ENCODE measurements at regions not wholly inside any gene's neighbourhood (a gene's known extent, or its start where the extent isn't known, plus 50 kb on each side); places are given as distances from the start of the nearest gene placed in this dataset.

GRCh38 chr12:46945591-46945990, 119.8 kb upstream of the SLC38A4 start:
- Histone ChIP-seq H2AFZ (no peak overlapping the region), H3K9me2 (ENCODE audit: insufficient read depth) (no peaks in the 10 kb centered on the region), H3K79me2 (ENCODE audit: low read depth) (no peaks in the 10 kb centered on the region), H3K4me2 (no peak overlapping the region), H3K4me3 (no peak overlapping the region), H4K20me1 (ENCODE audit: insufficient read depth) (no peaks in the 10 kb centered on the region), H3K9me3 (ENCODE audit: insufficient read depth, low read depth) (no peaks in the 10 kb centered on the region), H3K4me1 (replicated peaks; ENCODE audit: insufficient read depth) (peaks cover 10% of the 10 kb centered on the region), H3F3A (ENCODE audit: insufficient read depth, low read depth) (peaks cover 17% of the 10 kb centered on the region), H3K36me3 (ENCODE audit: low read depth) (no peaks in the 10 kb centered on the region), H3K27me3 (ENCODE audit: insufficient read depth, low read depth) (no peaks in the 10 kb centered on the region), H3K27ac (no peak overlapping the region)
- intact Hi-C loops (cut with micrococcal nuclease; ENCODE audit: unreplicated experiment), result loop anchor here (5.0 kb wide), 1 partner anchor 37 kb away; no protein-coding TSS in a partner anchor
- CTCF ChIA-PET, result no interaction called here
- POLR2A ChIA-PET (ENCODE audit: unreplicated experiment), result no interaction called here
- DNase-seq, result no peak
- TF ChIP-seq CTCF (conservative IDR thresholded peaks at IDR 0.05), result no peak
- TF ChIP-seq EZH2 (IDR thresholded peaks at IDR 0.05; ENCODE audit: low read depth), result no peak
- no TSS peak for BruUV-seq (replicated peaks)

GRCh38 chr12:46946137-46946536, 120.3 kb upstream of the SLC38A4 start:
- ChIA-PET CTCF (no interaction called here), POLR2A (ENCODE audit: unreplicated experiment) (interaction anchor here (0.6 kb wide), 1 partner anchor 72 kb away, joined by 4 read pairs; no protein-coding TSS in a partner anchor)
- TF ChIP-seq CTCF (conservative IDR thresholded peaks at IDR 0.05) (no peak), EZH2 (IDR thresholded peaks at IDR 0.05; ENCODE audit: low read depth) (no peak)
- H3K4me2 ChIP-seq, result no peak overlapping the region
- BruUV-seq (replicated peaks), result no TSS peak
- H3K27ac ChIP-seq, result no peak overlapping the region
- H3K79me2 ChIP-seq (ENCODE audit: low read depth), result no peaks in the 10 kb centered on the region
- H3K9me3 ChIP-seq (ENCODE audit: insufficient read depth, low read depth), result no peaks in the 10 kb centered on the region
- H3K36me3 ChIP-seq (ENCODE audit: low read depth), result no peaks in the 10 kb centered on the region
- H3K4me1 ChIP-seq (replicated peaks; ENCODE audit: insufficient read depth), result peaks cover 14% of the 10 kb centered on the region
- no peaks in the 10 kb centered on the region for H3K27me3 ChIP-seq (ENCODE audit: insufficient read depth, low read depth)
- no peak for DNase-seq
- H2AFZ ChIP-seq, result no peak overlapping the region
- no peak overlapping the region for H3K4me3 ChIP-seq
- intact Hi-C loops (cut with micrococcal nuclease; ENCODE audit: unreplicated experiment), result loop anchor here (5.0 kb wide), 1 partner anchor 36 kb away; no protein-coding TSS in a partner anchor
- no peaks in the 10 kb centered on the region for H4K20me1 ChIP-seq (ENCODE audit: insufficient read depth)
- H3F3A ChIP-seq (ENCODE audit: insufficient read depth, low read depth), result peaks cover 17% of the 10 kb centered on the region
- no peaks in the 10 kb centered on the region for H3K9me2 ChIP-seq (ENCODE audit: insufficient read depth)

GRCh38 chr12:46948936-46949545, 123.2 kb upstream of the SLC38A4 start:
- no peak overlapping the region for H3K27ac ChIP-seq
- intact Hi-C loops (cut with micrococcal nuclease; ENCODE audit: unreplicated experiment), result loop anchor here (5.0 kb wide), 1 partner anchor 33 kb away; no protein-coding TSS in a partner anchor
- H3K79me2 ChIP-seq (ENCODE audit: low read depth), result no peaks in the 10 kb centered on the region
- no peak for TF ChIP-seq EZH2 (IDR thresholded peaks at IDR 0.05; ENCODE audit: low read depth)
- no peak for TF ChIP-seq CTCF (conservative IDR thresholded peaks at IDR 0.05)
- no peak for DNase-seq
- H3K4me3 ChIP-seq, result no peak overlapping the region
- no peaks in the 10 kb centered on the region for H3K36me3 ChIP-seq (ENCODE audit: low read depth)
- H3F3A ChIP-seq (ENCODE audit: insufficient read depth, low read depth), result peaks cover 8% of the 10 kb centered on the region; the same call in 1 of the 2 replicates
- H2AFZ ChIP-seq, result no peak overlapping the region
- ChIA-PET CTCF (interaction anchor here (0.7 kb wide), 2 partner anchors 33 to 288 kb away, joined by 3 to 8 read pairs; no protein-coding TSS in a partner anchor), POLR2A (ENCODE audit: unreplicated experiment) (interaction anchor here (0.6 kb wide), 1 partner anchor 1635 kb away, joined by 5 read pairs; no protein-coding TSS in a partner anchor)
- no peaks in the 10 kb centered on the region for H4K20me1 ChIP-seq (ENCODE audit: insufficient read depth)
- H3K4me2 ChIP-seq, result no peak overlapping the region
- no peaks in the 10 kb centered on the region for H3K9me3 ChIP-seq (ENCODE audit: insufficient read depth, low read depth)
- H3K9me2 ChIP-seq (ENCODE audit: insufficient read depth), result no peaks in the 10 kb centered on the region
- BruUV-seq (replicated peaks), result no TSS peak
- H3K27me3 ChIP-seq (ENCODE audit: insufficient read depth, low read depth), result no peaks in the 10 kb centered on the region
- peaks cover 14% of the 10 kb centered on the region for H3K4me1 ChIP-seq (replicated peaks; ENCODE audit: insufficient read depth)
